OCI-LY7 (cell line): ENCODE measurements at regions not wholly inside any gene's neighbourhood (a gene's known extent, or its start where the extent isn't known, plus 50 kb on each side); places are given as distances from the start of the nearest gene placed in this dataset.

Experiments
- CTCF ChIP-seq: fragments of 200-600 bp; sonication (generic); conservative IDR thresholded peaks from 2 replicates; pipeline ENCODE4 v1.5.1; 2014; ENCODE audit warnings: mild to moderate bottlenecking, antibody characterized with exemption, low read length, moderate library complexity, mixed read lengths
- EZH2phosphoT487 ChIP-seq: fragments of 200-600 bp; sonication (generic); IDR thresholded peaks from 2 replicates; pipeline ENCODE4 v1.6.1; 2018; ENCODE audit warnings: low read depth, borderline replicate concordance, mild to moderate bottlenecking, mixed run types, antibody characterized with exemption, low read length, moderate library complexity, mixed read lengths

- TF ChIP-seq CTCF, result no peak
- TF ChIP-seq EZH2phosphoT487, result no peak
Observed at GRCh38 chr15:31802761-31803160, 227.6 kb upstream of the CHRNA7 start.
